Testis (tissue), 2 donors: ENCODE measurements at regions not wholly inside any gene's neighbourhood (a gene's known extent, or its start where the extent isn't known, plus 50 kb on each side); places are given as distances from the start of the nearest gene placed in this dataset.

Experiments
- DNase-seq: peaks from one replicate; pipeline ENCODE4 v3.0.0-alpha.2; 2019
- H3K27ac ChIP-seq, 2 donors: fragments of 200-600 bp; sonication (generic); one replicate each; pipeline ENCODE4 v1.5.1; 2019
- H3K27me3 ChIP-seq: fragments of 200-600 bp; sonication (generic); one replicate; pipeline ENCODE4 v1.5.1; 2019
- H3K36me3 ChIP-seq: fragments of 200-600 bp; sonication (generic); one replicate; pipeline ENCODE4 v1.5.1; 2017; ENCODE audit warnings: low read depth; ENCODE audit errors: missing control alignments
- H3K4me1 ChIP-seq: fragments of 200-600 bp; sonication (generic); one replicate; pipeline ENCODE4 v1.5.1; 2019
- H3K4me3 ChIP-seq, 2 donors: fragments of 200-600 bp; sonication (generic); one replicate each; pipeline ENCODE4 v1.5.1; 2017 to 2019
- H3K9me3 ChIP-seq: fragments of 200-600 bp; sonication (generic); one replicate; pipeline ENCODE4 v1.5.1; 2017
- CTCF ChIP-seq, 3 experiments: fragments of 450-650 bp in 2 of 3; fragments of 200-600 bp in 1 of 3; sonication (generic) in 1 of 3; IDR thresholded peaks; one replicate each; pipeline ENCODE4 v1.5.1; 2016 to 2019; ENCODE audit warnings: antibody characterized with exemption in 3 of 3, mild to moderate bottlenecking in 2 of 3, moderate library complexity in 1 of 3
- POLR2A ChIP-seq: fragments of 450-650 bp; IDR thresholded peaks from one replicate; pipeline ENCODE4 v1.6.1; 2017; ENCODE audit warnings: antibody characterized with exemption, mild to moderate bottlenecking, moderate library complexity
- WGBS, 2 donors: methylation state at CpG; one replicate each; pipeline ENCODE4 v1.1.5; 2018; 5-methylcytosine and 5-hydroxymethylcytosine counted together
- intact Hi-C: fragments of 100-400 bp; cut with DNase I; formaldehyde crosslinking; loops from one replicate; pipeline ENCODE4 v1.15.1; 2023; ENCODE audit warnings: low total_unique reads

- WGBS, 2 donors, result 48 to 53% methylated on average over 9 of the region's 9 CpGs
- peaks cover 33% of the 10 kb centered on the region for H3K4me1 ChIP-seq
- H3K27ac ChIP-seq, result no peak overlapping the region
- H3K36me3 ChIP-seq, result no peaks in the 10 kb centered on the region
- no peaks in the 10 kb centered on the region for H3K27me3 ChIP-seq
- H3K4me3 ChIP-seq, result no peak overlapping the region
- no peak for TF ChIP-seq POLR2A
- TF ChIP-seq CTCF (IDR thresholded peaks at IDR 0.05), result no peak
- peak; percentile 28 for DNase-seq
- intact Hi-C loops, result no loop called here
- H3K9me3 ChIP-seq, result no peaks in the 10 kb centered on the region
Measured at GRCh38 chr5:171580502-171581265, 161.2 kb downstream of the FGF18 start.

- Histone ChIP-seq H3K4me3 (no peak overlapping the region), H3K36me3 (no peaks in the 10 kb centered on the region), H3K4me1 (peaks cover 33% of the 10 kb centered on the region), H3K9me3 (no peaks in the 10 kb centered on the region), H3K27me3 (no peaks in the 10 kb centered on the region), H3K27ac (no peak overlapping the region)
- no peak for DNase-seq
- intact Hi-C loops, result no loop called here
- TF ChIP-seq CTCF (IDR thresholded peaks at IDR 0.05), result no peak
- TF ChIP-seq POLR2A, result no peak
- WGBS, 2 donors, result 89 to 94% methylated on average over 7 of the region's 7 CpGs
Measured at GRCh38 chr5:171581781-171582180, 162.3 kb downstream of the FGF18 start.

- TF ChIP-seq POLR2A (no peak), CTCF (IDR thresholded peaks at IDR 0.05) (no peak)
- H3K27me3 ChIP-seq, result no peaks in the 10 kb centered on the region
- no peaks in the 10 kb centered on the region for H3K9me3 ChIP-seq
- WGBS, 2 donors, result 90 to 93% methylated on average over 5 of the region's 5 CpGs
- H3K36me3 ChIP-seq, result no peaks in the 10 kb centered on the region
- no peak for DNase-seq
- H3K27ac ChIP-seq, result no peak overlapping the region
- H3K4me3 ChIP-seq, result no peak overlapping the region
- intact Hi-C loops, result no loop called here
- peaks cover 31% of the 10 kb centered on the region for H3K4me1 ChIP-seq
Measured at GRCh38 chr5:171582849-171583248, 163.4 kb downstream of the FGF18 start.

- Histone ChIP-seq H3K27ac (no peak overlapping the region), H3K4me1 (peaks cover 2% of the 10 kb centered on the region), H3K4me3 (no peak overlapping the region), H3K27me3 (no peaks in the 10 kb centered on the region), H3K36me3 (no peaks in the 10 kb centered on the region), H3K9me3 (no peaks in the 10 kb centered on the region)
- 87 to 93% methylated on average over 9 of the region's 9 CpGs for WGBS, 2 donors
- no peak for DNase-seq
- intact Hi-C loops, result no loop called here
- TF ChIP-seq CTCF (IDR thresholded peaks at IDR 0.05), result no peak
- no peak for TF ChIP-seq POLR2A
Measured at GRCh38 chr5:171585981-171586380, 166.5 kb downstream of the FGF18 start.

GRCh38 chr5:171586436-171586835, 167.0 kb downstream of the FGF18 start:
- no peak for DNase-seq
- Histone ChIP-seq H3K4me3 (no peak overlapping the region), H3K4me1 (no peaks in the 10 kb centered on the region), H3K9me3 (no peaks in the 10 kb centered on the region), H3K27ac (no peak overlapping the region), H3K36me3 (no peaks in the 10 kb centered on the region), H3K27me3 (no peaks in the 10 kb centered on the region)
- 71 to 79% methylated on average over 4 of the region's 4 CpGs for WGBS, 2 donors
- TF ChIP-seq CTCF (IDR thresholded peaks at IDR 0.05) (no peak), POLR2A (no peak)
- intact Hi-C loops, result no loop called here
